H9 (cell line): ENCODE measurements at regions not wholly inside any gene's neighbourhood (a gene's known extent, or its start where the extent isn't known, plus 50 kb on each side); places are given as distances from the start of the nearest gene placed in this dataset.

Source experiments
- DNase-seq: peaks from one replicate; pipeline ENCODE4 v3.0.0-alpha.2; 2017
- H2AFZ ChIP-seq: one replicate; pipeline ENCODE4 v1.6.1; 2013; ENCODE audit warnings: mild to moderate bottlenecking, low read length, control low read depth, moderate library complexity
- H2AK5ac ChIP-seq: 2 replicates; pipeline ENCODE4 v1.6.1; 2013; ENCODE audit warnings: low read length, control low read depth, mixed read lengths; ENCODE audit not compliant: insufficient read length
- H2BK120ac ChIP-seq: one replicate; pipeline ENCODE4 v1.6.1; 2013; ENCODE audit warnings: low read depth, mild to moderate bottlenecking, low read length, control low read depth, inconsistent platforms; ENCODE audit not compliant: poor library complexity, severe bottlenecking
- H2BK12ac ChIP-seq: 2 replicates; pipeline ENCODE4 v1.6.1; 2013; ENCODE audit warnings: low read length, control low read depth, mixed read lengths, low read depth; ENCODE audit not compliant: insufficient read length
- H2BK15ac ChIP-seq: 2 replicates; pipeline ENCODE4 v1.6.1; 2013; ENCODE audit warnings: low read depth, low read length, control low read depth
- H2BK20ac ChIP-seq: one replicate; pipeline ENCODE4 v1.6.1; 2013; ENCODE audit warnings: low read depth, mild to moderate bottlenecking, low read length, control low read depth, inconsistent platforms; ENCODE audit not compliant: poor library complexity, severe bottlenecking
- H2BK5ac ChIP-seq: 2 replicates; pipeline ENCODE4 v1.6.1; 2013; ENCODE audit warnings: low read length, control low read depth, mixed read lengths; ENCODE audit not compliant: insufficient read length
- H3K14ac ChIP-seq: 2 replicates; pipeline ENCODE4 v1.6.1; 2013; ENCODE audit warnings: low read length, control low read depth; ENCODE audit not compliant: insufficient read depth
- H3K18ac ChIP-seq: 2 replicates; pipeline ENCODE4 v1.6.1; 2013; ENCODE audit warnings: low read depth, mild to moderate bottlenecking, mixed read lengths, low read length, control low read depth; ENCODE audit not compliant: insufficient read length
- H3K23ac ChIP-seq: 2 replicates; pipeline ENCODE4 v1.6.1; 2013; ENCODE audit warnings: low read length, control low read depth, mixed read lengths, low read depth; ENCODE audit not compliant: insufficient read length
- H3K23me2 ChIP-seq: 2 replicates; pipeline ENCODE4 v1.6.1; 2013; ENCODE audit warnings: low read depth, mild to moderate bottlenecking, mixed read lengths, low read length, control low read depth; ENCODE audit not compliant: insufficient read length, poor library complexity, severe bottlenecking
- H3K27ac ChIP-seq: 2 replicates; pipeline ENCODE4 v1.5.1; 2013; ENCODE audit warnings: low read length, control low read depth, mixed read lengths, low read depth; ENCODE audit not compliant: insufficient read length
- H3K27me3 ChIP-seq: 2 replicates; pipeline ENCODE4 v1.6.1; 2013; ENCODE audit warnings: low read length, control low read depth, inconsistent platforms; ENCODE audit not compliant: insufficient read depth
- H3K4ac ChIP-seq: 2 replicates; pipeline ENCODE4 v1.6.1; 2013; ENCODE audit warnings: low read depth, mild to moderate bottlenecking, control low read depth, inconsistent platforms, low read length, moderate library complexity
- H3K4me1 ChIP-seq: 2 replicates; pipeline ENCODE4 v1.6.1; 2013; ENCODE audit warnings: low read length, control low read depth, inconsistent platforms; ENCODE audit not compliant: insufficient read depth
- H3K4me2 ChIP-seq: 2 replicates; pipeline ENCODE4 v1.6.1; 2013; ENCODE audit warnings: low read length, control low read depth, mixed read lengths; ENCODE audit not compliant: insufficient read length, insufficient read depth
- H3K56ac ChIP-seq: 2 replicates; pipeline ENCODE4 v1.6.1; 2013; ENCODE audit warnings: low read depth, mild to moderate bottlenecking, mixed read lengths, low read length, control low read depth; ENCODE audit not compliant: insufficient read length
- H3K79me1 ChIP-seq: 2 replicates; pipeline ENCODE4 v1.6.1; 2013; ENCODE audit warnings: low read depth, mild to moderate bottlenecking, moderate library complexity, low read length, control low read depth, inconsistent platforms; ENCODE audit not compliant: insufficient read depth, poor library complexity, severe bottlenecking
- H3K79me2 ChIP-seq: 2 replicates; pipeline ENCODE4 v1.6.1; 2013; ENCODE audit warnings: low read length, control low read depth, inconsistent platforms; ENCODE audit not compliant: insufficient read depth
- H3K9ac ChIP-seq: 2 replicates; pipeline ENCODE4 v1.6.1; 2013; ENCODE audit warnings: low read length, control low read depth, mixed read lengths; ENCODE audit not compliant: insufficient read length; ENCODE audit errors: extremely low read depth
- H3K9me3 ChIP-seq: one replicate; pipeline ENCODE4 v1.6.1; 2013; ENCODE audit warnings: low read depth, low read length, inconsistent platforms; ENCODE audit not compliant: control insufficient read depth
- H3T11ph ChIP-seq: one replicate; pipeline ENCODE4 v1.6.1; 2013; ENCODE audit warnings: mild to moderate bottlenecking, low read length, control low read depth, inconsistent platforms
- H4K20me1 ChIP-seq: one replicate; pipeline ENCODE4 v1.6.1; 2013; ENCODE audit not compliant: control insufficient read depth, insufficient read length, insufficient read depth
- H4K5ac ChIP-seq: 2 replicates; pipeline ENCODE4 v1.6.1; 2013; ENCODE audit warnings: low read depth, mild to moderate bottlenecking, mixed read lengths, low read length, control low read depth; ENCODE audit not compliant: insufficient read length
- H4K8ac ChIP-seq: replicated peaks from 2 replicates; pipeline ENCODE4 v1.6.1; 2013; ENCODE audit warnings: low read length, control low read depth, mixed read lengths, low read depth; ENCODE audit not compliant: insufficient read length
- H4K91ac ChIP-seq: 2 replicates; pipeline ENCODE4 v1.6.1; 2013; ENCODE audit warnings: low read depth, mild to moderate bottlenecking, moderate library complexity, mixed read lengths, low read length, control low read depth; ENCODE audit not compliant: insufficient read length
- H3K27ac Mint-ChIP-seq, 3 experiments: 2 replicates in 2 of 3; 3 replicates in 1 of 3; pipeline ENCODE4 v1.8.0; 2020 to 2021; ENCODE audit warnings: mixed read lengths in 3 of 3, mild to moderate bottlenecking in 1 of 3, moderate library complexity in 1 of 3
- H3K27me3 Mint-ChIP-seq: 2 replicates; pipeline ENCODE4 v1.8.0; 2021; ENCODE audit warnings: low read depth, mild to moderate bottlenecking, moderate library complexity, mixed read lengths
- H3K36me3 Mint-ChIP-seq, 3 experiments: 2 replicates in 2 of 3; 3 replicates in 1 of 3; pipeline ENCODE4 v1.8.0; 2020 to 2021; ENCODE audit warnings: low read depth in 3 of 3, mixed read lengths in 3 of 3; ENCODE audit not compliant: insufficient read depth in 1 of 3
- H3K4me1 Mint-ChIP-seq, 2 experiments: 2 replicates each; pipeline ENCODE4 v1.8.0; 2020; ENCODE audit warnings: mixed read lengths in 2 of 2
- H3K4me3 Mint-ChIP-seq, 2 experiments: 2 replicates in 1 of 2; 3 replicates in 1 of 2; pipeline ENCODE4 v1.8.0; 2020 to 2021; ENCODE audit warnings: mild to moderate bottlenecking in 2 of 2, mixed read lengths in 2 of 2, moderate library complexity in 1 of 2
- H3K9me3 Mint-ChIP-seq, 2 experiments: 2 replicates in 1 of 2; 3 replicates in 1 of 2; pipeline ENCODE4 v1.8.0; 2020; ENCODE audit warnings: mild to moderate bottlenecking in 2 of 2, mixed read lengths in 2 of 2, moderate library complexity in 1 of 2
- CTCF ChIP-seq: fragments of 200-600 bp; sonication (generic); conservative IDR thresholded peaks from 3 replicates; pipeline ENCODE4 v1.8.0; 2021; ENCODE audit warnings: antibody characterized with exemption, mild to moderate bottlenecking
- WGBS: extraction: QIAGEN DNeasy Blood & Tissue Kit; methylation state at CpG from one replicate; pipeline ENCODE4 v1.1.7; 2013; ENCODE audit warnings: missing lambda C conversion rate, low lambda C conversion rate, mixed read lengths; ENCODE audit not compliant: insufficient read length; ENCODE audit errors: extremely low coverage; 5-methylcytosine and 5-hydroxymethylcytosine counted together

GRCh38 chrX:94400488-94400887 lies 726.5 kb downstream of the FAM133A start:
- Histone ChIP-seq H2BK20ac (no peak overlapping the region), H3K9me3 (no peaks in the 10 kb centered on the region), H3T11ph (no peak overlapping the region), H2BK15ac (no peak overlapping the region), H3K9ac (no peak overlapping the region), H3K23me2 (no peaks in the 10 kb centered on the region), H3K4me2 (no peak overlapping the region), H4K8ac (no peak overlapping the region), H3K56ac (no peak overlapping the region), H2AFZ (no peak overlapping the region), H3K79me2 (no peaks in the 10 kb centered on the region), H4K20me1 (no peaks in the 10 kb centered on the region), H2BK120ac (no peak overlapping the region), H3K27ac (no peak overlapping the region), H3K79me1 (no peaks in the 10 kb centered on the region), H4K5ac (no peak overlapping the region), H3K4me1 (no peaks in the 10 kb centered on the region), H3K27me3 (no peaks in the 10 kb centered on the region), H3K18ac (peak overlapping the region; percentile 37), H3K4ac (no peak overlapping the region; the same call in 1 of the 2 replicates), H2BK12ac (peak overlapping the region; percentile 65), H3K23ac (no peak overlapping the region), H2AK5ac (no peak overlapping the region), H4K91ac (peak overlapping the region; percentile 71), H2BK5ac (no peak overlapping the region), H3K14ac (peak overlapping the region; percentile 67; the same call in 1 of the 2 replicates)
- Mint-ChIP-seq H3K4me3 (no peak overlapping the region), H3K27ac (peak overlapping the region in 2 of 3 experiments; percentile 15 to 98; a peak in 2 of 7 replicates), H3K4me1 (peaks cover 0 to 10% of the 10 kb centered on the region in 2 experiments; a peak in 3 of 4 replicates), H3K36me3 (peaks cover 12 to 57% (median 49%) of the 10 kb centered on the region in 3 experiments), H3K27me3 (no peaks in the 10 kb centered on the region), H3K9me3 (peaks cover 30% of the 10 kb centered on the region in 2 experiments)
- TF ChIP-seq CTCF = no peak
- no CpG with 5 or more reads among the region's 2 CpGs for WGBS
- DNase-seq = peak; percentile 71
